Stimulated activated naive B cell treated with anti-CD40 and anti-IgM and Interleukin-4, amounts not matched to agents 10 μg/mL and 1 μg/mL and 100 μg/mL, for 72 hours (primary cell): ENCODE measurements at regions not wholly inside any gene's neighbourhood (a gene's known extent, or its start where the extent isn't known, plus 50 kb on each side); places are given as distances from the start of the nearest gene placed in this dataset.
A peak's percentile ranks its signal among the peaks of the same experiment; 100 is the strongest.

Source experiments
- ATAC-seq, 2 donors: fragments of 150-1000 bp; cut with Tn5 transposase; replicated peaks; 2 replicates each; pipeline ENCODE4 v1.10.0; 2021; ENCODE audit warnings: moderate library complexity in 1 of 2
- DNase-seq: peaks from one replicate; pipeline ENCODE4 v3.0.0; 2021
- H3K27ac Mint-ChIP-seq: one replicate; pipeline ENCODE4 v1.8.0; 2022; ENCODE audit warnings: mild to moderate bottlenecking, mixed read lengths
- H3K27me3 Mint-ChIP-seq, 2 donors: one replicate each; pipeline ENCODE4 v1.8.0; 2022; ENCODE audit warnings: mixed read lengths in 2 of 2
- H3K36me3 Mint-ChIP-seq, 2 donors: one replicate each; pipeline ENCODE4 v1.8.0; 2022; ENCODE audit warnings: mixed read lengths in 2 of 2, mild to moderate bottlenecking in 1 of 2
- H3K4me1 Mint-ChIP-seq, 2 donors: one replicate each; pipeline ENCODE4 v1.8.0; 2022; ENCODE audit warnings: mixed read lengths in 2 of 2, mild to moderate bottlenecking in 1 of 2
- H3K4me3 Mint-ChIP-seq, 2 donors: one replicate each; pipeline ENCODE4 v1.8.0; 2022; ENCODE audit warnings: mild to moderate bottlenecking in 2 of 2, mixed read lengths in 2 of 2, moderate library complexity in 1 of 2
- H3K9me3 Mint-ChIP-seq, 2 donors: one replicate each; pipeline ENCODE4 v1.8.0; 2022; ENCODE audit warnings: mixed read lengths in 2 of 2, mild to moderate bottlenecking in 1 of 2

DNA sequence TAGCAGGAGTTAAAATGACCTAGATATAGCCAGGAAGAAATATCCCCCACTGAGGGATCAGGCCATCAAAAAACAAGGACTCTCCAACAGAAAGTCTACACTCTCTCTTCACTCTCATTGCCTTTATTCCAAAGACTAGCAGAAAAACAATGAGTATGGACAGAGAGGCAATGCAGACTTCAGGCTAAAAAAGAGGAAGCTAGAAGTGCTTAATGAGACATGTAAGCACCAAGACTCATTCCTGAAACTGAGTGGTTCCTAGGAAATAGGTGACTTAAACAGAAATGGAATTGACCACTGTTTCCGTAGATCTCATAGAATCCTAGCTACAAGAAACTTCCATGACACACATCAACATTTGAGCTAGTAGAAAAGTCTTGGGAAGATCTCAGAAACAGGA is 387.3 kb downstream of the KDM5D start:
- ATAC-seq: peak in 1 of 2 donors; percentile 65

GRCh38 chrY:19356735-19357134 is 387.8 kb downstream of the KDM5D start:
- Mint-ChIP-seq H3K9me3 (no peaks in the 10 kb centered on the region), H3K4me3 (no peak overlapping the region), H3K27me3 (no peaks in the 10 kb centered on the region), H3K36me3 (no peaks in the 10 kb centered on the region), H3K27ac (no peak overlapping the region), H3K4me1 (peaks cover 0 to 4% of the 10 kb centered on the region in 2 donors)
- ATAC-seq (no peak), DNase-seq (no peak)

More for the DNA sequence above, 387.3 kb downstream of the KDM5D start:
- no peaks in the 10 kb centered on the region for H3K9me3 Mint-ChIP-seq
- H3K27me3 Mint-ChIP-seq: no peaks in the 10 kb centered on the region
- H3K27ac Mint-ChIP-seq: no peak overlapping the region
- H3K4me1 Mint-ChIP-seq: peaks cover 0 to 4% of the 10 kb centered on the region in 2 donors
- no peak overlapping the region for H3K4me3 Mint-ChIP-seq
- no peak for DNase-seq
- H3K36me3 Mint-ChIP-seq: no peaks in the 10 kb centered on the region

GRCh38 chrY:19354857-19355173 is 389.7 kb downstream of the KDM5D start:
- Mint-ChIP-seq H3K4me1 (peaks cover 0 to 4% of the 10 kb centered on the region in 2 donors), H3K4me3 (no peak overlapping the region), H3K27me3 (no peaks in the 10 kb centered on the region), H3K27ac (no peak overlapping the region), H3K9me3 (no peaks in the 10 kb centered on the region), H3K36me3 (no peaks in the 10 kb centered on the region)
- no peak for ATAC-seq
- DNase-seq: no peak

GRCh38 chrY:19354061-19354856 is 390.3 kb downstream of the KDM5D start:
- no peak overlapping the region for H3K4me3 Mint-ChIP-seq
- H3K27ac Mint-ChIP-seq: no peak overlapping the region
- ATAC-seq (no peak), DNase-seq (no peak)
- H3K36me3 Mint-ChIP-seq: no peaks in the 10 kb centered on the region
- H3K4me1 Mint-ChIP-seq: peaks cover 0 to 4% of the 10 kb centered on the region in 2 donors
- H3K9me3 Mint-ChIP-seq: no peaks in the 10 kb centered on the region
- H3K27me3 Mint-ChIP-seq: no peaks in the 10 kb centered on the region

DNA sequence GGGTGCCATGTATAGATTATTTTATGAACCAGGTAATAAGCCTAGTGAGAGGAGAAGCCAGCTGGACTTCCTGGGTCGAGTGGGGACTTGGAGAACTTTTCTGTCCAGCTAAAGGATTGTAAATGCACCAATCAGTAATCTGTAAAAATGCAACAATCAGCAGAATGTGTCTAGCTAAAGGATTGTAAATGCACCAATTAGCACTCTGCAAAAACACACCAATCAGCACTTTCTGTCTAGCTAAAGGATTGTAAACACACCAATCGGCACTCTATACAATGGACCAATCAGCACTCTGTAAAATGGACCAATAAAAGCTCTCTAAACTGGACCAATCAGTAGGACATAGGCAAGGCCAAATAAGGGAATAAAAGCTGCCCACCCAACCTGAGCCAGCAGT is 392.9 kb downstream of the KDM5D start:
- no peaks in the 10 kb centered on the region for H3K9me3 Mint-ChIP-seq
- ATAC-seq (no peak), DNase-seq (no peak)
- no peaks in the 10 kb centered on the region for H3K27me3 Mint-ChIP-seq
- H3K4me1 Mint-ChIP-seq: no peaks in the 10 kb centered on the region
- no peaks in the 10 kb centered on the region for H3K36me3 Mint-ChIP-seq
- no peak overlapping the region for H3K27ac Mint-ChIP-seq
- H3K4me3 Mint-ChIP-seq: no peak overlapping the region

- Mint-ChIP-seq H3K27ac (no peak overlapping the region), H3K4me1 (no peaks in the 10 kb centered on the region), H3K9me3 (no peaks in the 10 kb centered on the region), H3K27me3 (no peaks in the 10 kb centered on the region), H3K4me3 (no peak overlapping the region), H3K36me3 (no peaks in the 10 kb centered on the region)
- DNase-seq (no peak), ATAC-seq (no peak)
Measured at GRCh38 chrY:19321701-19322100, 422.8 kb downstream of the KDM5D start.

DNA sequence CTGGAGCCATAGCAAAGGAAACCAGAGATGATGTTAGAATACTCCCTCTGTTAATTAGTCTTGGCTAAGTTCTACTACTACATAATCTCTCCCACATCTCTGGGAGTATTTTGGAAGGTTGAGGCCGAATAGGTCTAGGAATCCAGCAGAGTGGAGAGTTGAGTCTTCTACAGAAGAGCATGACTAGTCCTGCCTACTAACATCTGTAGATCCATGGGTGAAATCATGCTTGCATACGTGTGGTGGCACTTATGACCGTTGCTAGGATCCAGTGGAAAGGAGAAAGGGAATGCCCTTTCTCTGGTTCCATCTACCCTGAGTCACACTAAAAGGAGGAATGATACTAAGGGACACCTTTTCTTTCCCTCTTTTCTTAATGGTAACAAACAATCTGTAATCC is 425.4 kb downstream of the KDM5D start:
- Mint-ChIP-seq H3K9me3 (no peaks in the 10 kb centered on the region), H3K27ac (no peak overlapping the region), H3K4me3 (no peak overlapping the region), H3K4me1 (no peaks in the 10 kb centered on the region), H3K36me3 (no peaks in the 10 kb centered on the region), H3K27me3 (no peaks in the 10 kb centered on the region)
- DNase-seq: no peak
- ATAC-seq: no peak

DNA sequence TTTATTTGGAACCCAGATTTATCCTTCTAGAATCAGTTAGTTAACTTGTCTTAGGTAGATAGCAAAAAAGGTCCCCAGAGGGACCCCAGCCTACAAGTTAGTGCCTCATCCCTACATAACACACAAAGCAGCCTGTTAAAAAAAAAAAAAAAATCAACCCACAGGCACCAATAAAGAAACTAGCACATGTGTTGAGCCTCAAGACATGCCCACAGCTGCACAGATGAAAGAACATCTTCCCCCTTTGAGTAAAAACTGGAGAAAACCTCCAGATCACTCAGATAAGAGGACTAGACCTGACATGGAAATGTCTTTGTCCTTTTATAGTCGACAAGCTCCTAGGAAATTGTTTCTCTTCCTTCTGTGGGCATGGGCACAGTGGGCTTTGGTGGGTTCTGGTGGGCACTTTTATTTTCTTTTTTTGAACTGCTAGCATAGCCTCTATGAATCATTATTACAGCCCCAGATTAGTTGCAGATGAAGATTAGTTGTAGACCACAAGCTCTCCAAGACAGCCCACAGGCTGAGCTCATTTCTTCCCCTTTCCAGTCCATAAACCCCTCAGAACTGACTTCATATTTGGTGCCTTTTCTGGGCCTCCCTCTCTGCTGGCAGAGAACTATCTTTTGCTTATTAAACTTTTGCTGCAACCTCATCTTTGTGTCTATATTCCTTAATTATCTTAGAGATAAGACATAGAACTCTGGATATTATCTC is 427.1 kb downstream of the KDM5D start:
- H3K27me3 Mint-ChIP-seq: no peaks in the 10 kb centered on the region
- H3K36me3 Mint-ChIP-seq: no peaks in the 10 kb centered on the region
- no peaks in the 10 kb centered on the region for H3K4me1 Mint-ChIP-seq
- no peak overlapping the region for H3K4me3 Mint-ChIP-seq
- ATAC-seq (no peak), DNase-seq (no peak)
- H3K9me3 Mint-ChIP-seq: no peaks in the 10 kb centered on the region
- no peak overlapping the region for H3K27ac Mint-ChIP-seq

- Mint-ChIP-seq H3K4me1 (no peaks in the 10 kb centered on the region), H3K4me3 (no peak overlapping the region), H3K36me3 (no peaks in the 10 kb centered on the region), H3K27me3 (no peaks in the 10 kb centered on the region), H3K27ac (no peak overlapping the region), H3K9me3 (peaks cover 0 to 2% of the 10 kb centered on the region in 2 donors)
- ATAC-seq (no peak), DNase-seq (no peak)
Measured at GRCh38 chrY:19307627-19308026, 436.9 kb downstream of the KDM5D start.

DNA sequence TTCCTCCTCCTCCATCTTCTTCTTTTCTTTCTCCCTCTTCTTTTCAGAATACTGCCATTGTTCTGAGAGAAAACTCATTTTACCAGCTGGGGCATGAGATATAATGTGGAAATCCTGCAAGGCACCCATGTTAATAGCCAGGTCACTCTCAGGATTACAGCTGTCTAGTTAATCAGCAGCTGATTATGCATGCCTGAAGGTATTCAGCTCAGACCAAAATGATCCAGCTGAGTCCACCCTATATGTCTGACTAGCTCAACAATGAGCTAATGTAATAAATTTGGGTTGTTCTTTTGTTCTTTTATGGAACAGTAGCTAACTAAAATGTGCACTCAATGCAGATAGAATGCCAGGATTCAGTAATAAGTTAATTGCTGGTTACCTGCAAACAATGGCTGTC is 441.4 kb downstream of the KDM5D start:
- H3K4me1 Mint-ChIP-seq: no peaks in the 10 kb centered on the region
- no peak for ATAC-seq
- no peaks in the 10 kb centered on the region for H3K36me3 Mint-ChIP-seq
- H3K27me3 Mint-ChIP-seq: no peaks in the 10 kb centered on the region
- H3K27ac Mint-ChIP-seq: no peak overlapping the region
- no peak for DNase-seq
- peaks cover 0 to 6% of the 10 kb centered on the region in 2 donors for H3K9me3 Mint-ChIP-seq
- H3K4me3 Mint-ChIP-seq: no peak overlapping the region

GRCh38 chrY:19290925-19291324 is 453.6 kb downstream of the KDM5D start:
- Mint-ChIP-seq H3K9me3 (peaks cover 0 to 2% of the 10 kb centered on the region in 2 donors), H3K36me3 (no peaks in the 10 kb centered on the region), H3K4me3 (no peak overlapping the region), H3K27me3 (peaks cover 0 to 5% of the 10 kb centered on the region in 2 donors), H3K4me1 (no peaks in the 10 kb centered on the region), H3K27ac (no peak overlapping the region)
- ATAC-seq (no peak), DNase-seq (no peak)

GRCh38 chrY:19274076-19274475 is 470.4 kb downstream of the KDM5D start:
- Mint-ChIP-seq H3K9me3 (no peaks in the 10 kb centered on the region), H3K4me1 (no peaks in the 10 kb centered on the region), H3K4me3 (no peak overlapping the region), H3K27ac (no peak overlapping the region), H3K36me3 (no peaks in the 10 kb centered on the region), H3K27me3 (no peaks in the 10 kb centered on the region)
- ATAC-seq (no peak), DNase-seq (no peak)

GRCh38 chrY:19268331-19268730 is 476.2 kb downstream of the KDM5D start:
- H3K27ac Mint-ChIP-seq: no peak overlapping the region
- H3K9me3 Mint-ChIP-seq: no peaks in the 10 kb centered on the region

GRCh38 chrY:19265404-19265803 is 479.1 kb downstream of the KDM5D start:
- Mint-ChIP-seq H3K27me3 (no peaks in the 10 kb centered on the region), H3K4me3 (no peak overlapping the region), H3K27ac (no peak overlapping the region), H3K36me3 (no peaks in the 10 kb centered on the region), H3K4me1 (no peaks in the 10 kb centered on the region), H3K9me3 (no peaks in the 10 kb centered on the region)
- DNase-seq (no peak), ATAC-seq (no peak)

More at GRCh38 chrY:19268331-19268730, 476.2 kb downstream of the KDM5D start:
- ATAC-seq (no peak), DNase-seq (no peak)
- no peaks in the 10 kb centered on the region for H3K4me1 Mint-ChIP-seq
- no peaks in the 10 kb centered on the region for H3K36me3 Mint-ChIP-seq
- no peak overlapping the region for H3K4me3 Mint-ChIP-seq
- H3K27me3 Mint-ChIP-seq: no peaks in the 10 kb centered on the region

GRCh38 chrY:19262310-19262709 is 482.2 kb downstream of the KDM5D start:
- H3K27ac Mint-ChIP-seq: no peak overlapping the region
- no peak for ATAC-seq

More at GRCh38 chrY:19262310-19262709, 482.2 kb downstream of the KDM5D start:
- no peak for DNase-seq
- H3K4me1 Mint-ChIP-seq: no peaks in the 10 kb centered on the region
- H3K36me3 Mint-ChIP-seq: no peaks in the 10 kb centered on the region
- H3K9me3 Mint-ChIP-seq: no peaks in the 10 kb centered on the region
- H3K4me3 Mint-ChIP-seq: no peak overlapping the region
- H3K27me3 Mint-ChIP-seq: no peaks in the 10 kb centered on the region
